Fibroblast of lung (primary cell): ENCODE measurements at regions not wholly inside any gene's neighbourhood (a gene's known extent, or its start where the extent isn't known, plus 50 kb on each side); places are given as distances from the start of the nearest gene placed in this dataset.

Experiments used
- EZH2 ChIP-seq: IDR thresholded peaks from 2 replicates; pipeline ENCODE4 v1.5.1; 2012; ENCODE audit warnings: low read length, control low read depth, mild to moderate bottlenecking; ENCODE audit errors: missing control alignments
- TF ChIP-seq, protein P1 (sequence below), 2 donors: IDR thresholded peaks in 1 of 2; conservative IDR thresholded peaks in 1 of 2; 1 replicate in 1 of 2; 2 replicates in 1 of 2; pipeline ENCODE4 v1.5.1; 2011 to 2012; ENCODE audit warnings: low read length in 2 of 2, control low read depth in 1 of 2, inconsistent platforms in 1 of 2, low read depth in 1 of 2, mild to moderate bottlenecking in 1 of 2

DNA sequence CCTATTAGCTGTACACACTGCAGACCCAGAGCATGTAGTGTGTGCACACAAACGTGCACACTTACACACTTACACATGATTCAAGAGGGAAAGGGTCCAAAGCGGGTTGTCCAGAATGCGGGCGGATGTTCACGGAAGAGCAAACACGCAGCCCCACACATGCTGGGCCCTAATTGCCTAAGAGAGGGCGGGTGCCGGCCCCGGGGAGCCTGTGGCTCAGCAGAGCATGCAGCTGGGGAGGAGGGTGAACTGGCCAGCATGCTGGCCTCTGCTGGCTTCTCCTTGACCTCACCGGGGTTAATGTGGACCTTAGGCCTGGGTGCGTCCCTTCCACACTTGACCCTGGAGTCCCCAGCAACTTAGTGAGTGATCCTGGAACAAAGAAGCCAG lies 816.3 kb downstream of the BRD1 start:
- TF ChIP-seq, protein P1, sequence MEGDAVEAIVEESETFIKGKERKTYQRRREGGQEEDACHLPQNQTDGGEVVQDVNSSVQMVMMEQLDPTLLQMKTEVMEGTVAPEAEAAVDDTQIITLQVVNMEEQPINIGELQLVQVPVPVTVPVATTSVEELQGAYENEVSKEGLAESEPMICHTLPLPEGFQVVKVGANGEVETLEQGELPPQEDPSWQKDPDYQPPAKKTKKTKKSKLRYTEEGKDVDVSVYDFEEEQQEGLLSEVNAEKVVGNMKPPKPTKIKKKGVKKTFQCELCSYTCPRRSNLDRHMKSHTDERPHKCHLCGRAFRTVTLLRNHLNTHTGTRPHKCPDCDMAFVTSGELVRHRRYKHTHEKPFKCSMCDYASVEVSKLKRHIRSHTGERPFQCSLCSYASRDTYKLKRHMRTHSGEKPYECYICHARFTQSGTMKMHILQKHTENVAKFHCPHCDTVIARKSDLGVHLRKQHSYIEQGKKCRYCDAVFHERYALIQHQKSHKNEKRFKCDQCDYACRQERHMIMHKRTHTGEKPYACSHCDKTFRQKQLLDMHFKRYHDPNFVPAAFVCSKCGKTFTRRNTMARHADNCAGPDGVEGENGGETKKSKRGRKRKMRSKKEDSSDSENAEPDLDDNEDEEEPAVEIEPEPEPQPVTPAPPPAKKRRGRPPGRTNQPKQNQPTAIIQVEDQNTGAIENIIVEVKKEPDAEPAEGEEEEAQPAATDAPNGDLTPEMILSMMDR (conservative IDR thresholded peaks at IDR 0.05 in 1 of 2, IDR thresholded peaks at IDR 0.05 in 1 of 2; ENCODE audit: low read depth in 1 of 2, low read length in 2 of 2): no peak
- TF ChIP-seq EZH2: no peak
